ENCODE measurements at regions not wholly inside any gene's neighbourhood (a gene's known extent, or its start where the extent isn't known, plus 50 kb on each side); places are given as distances from the start of the nearest gene placed in this dataset.

GRCh38 chr2:128368437-128369107 lies 49.9 kb upstream of the HS6ST1 start:
- DNase-seq (ENCODE audit: low spot score), result no peak

GRCh38 chr2:128369108-128369555 lies 50.5 kb upstream of the HS6ST1 start:
- no peak for DNase-seq (ENCODE audit: low spot score)

- DNase-seq (ENCODE audit: low spot score), result no peak
Observed at GRCh38 chr2:128369602-128370467, 51.2 kb upstream of the HS6ST1 start.

DNA sequence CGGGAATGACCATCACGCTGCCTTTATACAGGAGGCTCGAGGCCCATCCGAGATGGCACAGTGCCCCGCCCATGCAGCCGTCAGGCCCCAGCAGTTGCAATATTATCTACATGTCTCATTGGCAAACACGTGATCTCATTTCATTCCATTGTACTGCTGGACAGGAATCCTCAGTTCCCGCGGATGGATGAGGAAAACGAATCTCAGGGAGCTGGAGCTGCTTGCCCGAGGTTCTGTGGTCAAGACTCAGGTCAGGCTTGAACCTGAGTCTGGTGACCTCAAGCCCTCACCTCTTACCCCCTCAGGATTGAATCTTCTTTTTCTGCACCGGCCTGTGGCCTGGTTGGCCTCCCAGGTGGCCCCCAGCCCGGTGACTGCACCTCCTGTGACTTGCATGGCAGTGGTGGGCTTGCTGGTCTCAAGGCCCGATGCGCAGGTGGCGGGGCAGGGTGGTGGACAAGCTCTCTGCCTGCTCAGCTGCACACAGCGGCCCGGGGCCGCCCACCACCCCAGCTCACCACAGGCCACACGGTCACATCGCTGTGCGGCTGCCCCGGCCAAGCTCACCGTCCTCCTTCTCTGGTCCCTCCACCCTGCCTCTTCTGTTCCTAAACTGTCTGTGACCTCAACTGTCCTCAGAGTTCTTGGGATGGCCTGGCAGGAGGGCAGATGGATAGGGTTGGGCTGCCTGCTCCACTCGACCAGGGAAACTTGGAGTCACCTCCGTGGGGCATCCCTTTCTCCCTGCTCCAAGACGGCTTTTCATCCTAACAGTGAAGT lies 52.0 kb upstream of the HS6ST1 start:
- DNase-seq (ENCODE audit: low spot score), result no peak

DNA sequence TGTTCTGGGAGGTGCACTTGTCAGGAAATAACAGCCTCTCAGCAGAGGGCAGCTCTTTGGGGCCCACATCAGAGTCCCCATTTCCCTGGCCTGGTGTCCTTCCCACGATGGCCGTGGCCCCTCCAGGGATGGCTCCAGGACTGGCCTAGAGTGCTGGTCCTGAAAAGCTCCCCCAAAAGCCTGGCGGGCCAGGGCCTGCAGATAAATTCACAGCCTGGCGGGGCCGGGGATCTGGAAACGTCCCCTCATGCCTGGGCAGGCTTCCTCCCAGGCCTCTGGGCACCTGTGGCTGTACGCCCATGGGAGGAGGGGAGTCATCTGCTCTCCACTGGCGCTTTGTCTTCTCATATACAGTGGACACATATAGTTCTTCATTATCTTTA lies 52.6 kb upstream of the HS6ST1 start:
- no peak for DNase-seq (ENCODE audit: low spot score)

GRCh38 chr2:128371648-128372345 lies 53.1 kb upstream of the HS6ST1 start:
- DNase-seq (ENCODE audit: low spot score), result no peak

DNA sequence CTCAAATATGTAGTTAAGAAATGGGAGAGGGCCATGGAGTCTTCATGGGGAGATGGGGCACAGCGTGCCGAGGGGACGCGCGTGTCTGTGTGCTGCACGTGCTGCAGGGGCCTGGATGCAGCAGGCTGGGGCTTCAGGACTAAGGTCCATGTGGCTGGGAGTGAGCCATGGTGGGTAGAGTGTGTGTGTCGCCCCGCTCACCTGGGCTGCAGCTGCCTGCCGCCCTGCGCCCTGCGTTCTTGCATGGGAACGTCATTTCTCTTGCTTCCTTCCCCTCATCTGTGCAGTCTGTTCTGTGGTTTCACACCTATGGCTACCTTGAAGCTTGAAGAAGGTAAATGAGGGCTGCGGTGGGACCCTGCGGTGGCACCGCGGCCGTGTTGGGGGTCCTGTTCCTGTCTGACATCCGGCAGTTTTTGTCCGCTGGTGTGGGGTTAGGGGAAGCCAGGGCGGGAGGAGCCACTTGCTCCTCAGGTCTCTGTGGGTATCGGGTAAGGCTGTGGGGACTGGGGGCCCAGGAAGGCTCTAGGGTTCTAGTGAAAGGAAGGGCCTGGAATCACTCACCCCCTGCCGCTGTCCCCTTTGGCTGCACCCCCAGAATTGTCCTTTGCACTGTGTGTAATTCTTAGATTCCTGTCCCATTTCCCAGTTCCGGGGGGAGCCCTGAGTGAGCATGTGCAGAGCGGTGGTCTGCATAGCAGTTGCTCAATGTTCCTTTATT lies 54.1 kb upstream of the HS6ST1 start:
- DNase-seq (ENCODE audit: low spot score), result no peak

- DNase-seq (ENCODE audit: low spot score), result no peak
Observed at GRCh38 chr2:128373451-128374000, 54.9 kb upstream of the HS6ST1 start.

DNA sequence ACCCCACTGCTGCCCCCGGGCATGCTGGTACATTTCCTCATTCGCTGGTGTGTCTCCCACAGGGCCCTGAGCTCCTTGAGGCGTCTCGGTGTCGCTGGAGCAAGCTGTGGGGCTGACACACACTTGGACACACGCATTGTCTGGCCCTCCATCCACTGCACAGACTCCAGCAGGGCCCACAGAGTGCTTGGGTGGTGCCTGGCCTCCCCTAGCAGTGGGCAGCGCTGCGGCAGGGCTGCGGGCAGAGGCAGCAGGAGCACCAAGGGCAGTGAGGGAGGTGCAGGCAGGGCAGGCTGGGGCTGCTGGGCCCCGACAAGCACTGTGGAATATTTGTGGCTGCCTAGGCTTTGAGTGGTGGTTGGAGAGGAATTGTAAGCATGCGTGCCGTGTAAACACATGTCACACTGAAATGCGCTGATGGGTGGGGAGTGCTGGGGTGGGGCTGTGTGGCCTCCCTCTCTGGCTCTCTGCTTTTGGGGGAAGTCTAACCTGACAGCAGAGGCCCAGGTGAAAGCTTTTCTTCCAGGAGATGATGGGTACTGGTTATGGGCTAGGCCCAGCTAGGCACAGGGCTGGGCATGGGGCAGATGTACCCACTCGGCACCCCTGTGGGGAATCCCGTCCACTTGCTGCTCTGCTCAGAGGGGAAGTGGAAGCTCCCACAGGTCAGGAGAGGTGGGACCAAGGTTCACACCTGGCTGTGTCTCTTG lies 55.5 kb upstream of the HS6ST1 start:
- no peak for DNase-seq (ENCODE audit: low spot score)

GRCh38 chr2:128374711-128375413 lies 56.2 kb upstream of the HS6ST1 start:
- no peak for DNase-seq (ENCODE audit: low spot score)

DNA sequence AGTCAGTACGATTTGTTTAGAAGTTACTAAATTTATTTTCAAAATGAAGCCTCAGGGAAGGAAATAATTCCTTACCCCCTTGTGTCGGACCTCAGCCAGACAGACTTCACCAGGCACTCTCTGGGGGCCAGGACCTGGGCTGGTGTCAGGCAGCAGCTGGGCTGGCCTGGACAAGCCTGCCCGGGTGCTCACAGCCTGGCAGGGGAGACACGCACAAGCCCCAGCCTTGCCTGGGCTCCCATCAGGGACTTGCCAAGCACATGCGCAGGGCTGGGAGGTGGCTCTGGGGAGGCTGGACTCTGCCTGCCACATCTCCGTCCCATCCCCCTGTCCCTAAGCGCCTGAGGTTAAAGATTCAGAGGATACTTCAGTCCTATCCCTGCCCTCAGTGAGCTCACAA lies 56.8 kb upstream of the HS6ST1 start:
- no peak for DNase-seq (ENCODE audit: low spot score)

DNA sequence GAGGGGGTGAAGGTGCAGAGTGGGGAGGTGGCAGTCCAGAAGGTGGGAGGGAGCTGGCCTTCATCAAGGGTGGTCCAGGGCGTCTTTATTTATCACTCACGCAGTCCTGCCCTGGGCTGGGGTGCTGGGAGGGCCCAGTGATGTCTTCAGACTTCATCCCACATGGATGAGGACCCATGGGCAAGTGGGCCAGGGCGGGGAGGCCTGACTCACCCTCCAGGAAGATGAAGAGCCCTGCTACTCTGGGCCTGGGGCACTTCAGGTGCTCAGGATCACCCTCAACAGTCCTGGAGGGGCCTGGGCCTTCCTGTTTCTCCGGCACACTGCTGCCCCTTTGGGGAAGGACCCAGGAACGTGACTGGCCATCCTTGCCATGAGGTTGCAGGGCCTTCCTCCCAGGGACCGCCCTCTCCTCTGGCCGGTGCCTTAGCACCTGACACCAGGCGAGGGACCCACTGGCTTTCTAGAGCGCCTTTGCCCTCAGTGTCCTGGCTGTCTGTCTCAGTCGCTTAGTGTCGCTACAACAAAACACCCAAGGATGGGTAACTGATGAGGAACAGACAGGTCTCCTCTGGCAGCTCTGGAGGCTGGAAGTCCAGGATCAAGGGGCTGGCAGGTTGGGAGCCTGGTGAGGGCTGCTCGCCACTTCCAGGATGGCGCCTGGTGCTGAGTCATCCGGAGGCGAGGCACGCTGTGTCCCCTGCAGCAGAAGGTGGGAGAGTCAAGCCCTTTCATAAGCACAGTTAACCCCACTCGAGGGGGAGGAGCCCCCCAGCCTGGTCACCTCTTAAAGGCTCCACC lies 57.8 kb upstream of the HS6ST1 start:
- no peak for DNase-seq (ENCODE audit: low spot score)

- no peak for DNase-seq (ENCODE audit: low spot score)
Observed at GRCh38 chr2:128377071-128377910, 58.6 kb upstream of the HS6ST1 start.

GRCh38 chr2:128378231-128379020 lies 59.8 kb upstream of the HS6ST1 start:
- DNase-seq (ENCODE audit: low spot score), result no peak

DNA sequence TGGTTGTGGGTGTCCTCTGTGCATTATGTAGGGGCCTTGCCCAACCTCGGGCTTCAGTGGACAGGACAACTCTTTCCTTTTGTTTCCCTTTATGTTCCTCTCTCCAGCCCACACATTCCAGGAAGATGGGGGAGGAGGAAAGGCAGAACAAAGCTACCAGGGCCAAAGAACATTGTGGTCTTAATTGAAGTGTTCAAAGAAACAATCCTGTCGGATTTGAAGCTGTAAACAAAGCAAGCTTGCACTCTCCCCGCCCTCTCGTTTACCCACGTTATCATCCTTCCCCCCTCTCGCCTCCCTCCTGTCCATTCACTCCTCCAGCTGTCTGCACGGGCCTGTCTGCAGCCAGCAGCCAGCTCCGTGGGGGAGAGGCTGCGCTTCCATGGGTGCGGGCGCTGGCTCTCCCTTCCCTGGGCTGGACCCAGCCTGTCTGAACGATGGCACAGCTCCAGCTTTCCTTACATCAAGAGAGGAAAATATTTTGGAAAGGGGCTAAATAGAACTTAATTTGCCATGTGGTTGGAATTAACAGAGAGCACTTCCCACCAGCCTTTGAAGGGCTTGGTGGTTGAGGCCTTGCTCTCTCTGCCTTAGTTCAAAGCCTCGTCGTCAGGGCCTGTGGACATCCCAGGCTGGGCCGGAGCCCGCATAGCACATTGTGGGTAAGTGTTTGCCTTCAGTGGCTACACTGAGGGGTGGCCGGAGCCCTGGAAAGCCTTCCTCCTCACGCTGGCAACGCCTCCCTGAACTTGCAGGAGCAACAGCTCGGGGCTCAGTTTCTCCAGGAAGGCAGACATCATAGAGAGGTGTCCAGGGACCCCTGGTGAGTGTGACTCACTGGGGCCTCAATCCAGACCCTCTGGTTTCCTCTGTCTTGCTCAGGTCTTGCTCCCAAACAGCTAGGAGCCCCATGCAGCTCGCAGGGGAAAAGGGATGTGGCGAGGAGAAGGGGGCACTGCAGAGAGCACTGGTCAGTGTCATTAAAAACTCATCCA lies 60.6 kb upstream of the HS6ST1 start:
- no peak for DNase-seq (ENCODE audit: low spot score)
